Mesendoderm (in vitro differentiated cells): ENCODE measurements at regions not wholly inside any gene's neighbourhood (a gene's known extent, or its start where the extent isn't known, plus 50 kb on each side); places are given as distances from the start of the nearest gene placed in this dataset.

ENCODE experiments used
- DNase-seq: peaks from one replicate; pipeline ENCODE4 v3.0.0; 2013
- H2AK5ac ChIP-seq: 2 replicates; pipeline ENCODE4 v1.6.1; 2013; ENCODE audit warnings: low read length, inconsistent platforms
- H2BK120ac ChIP-seq: 2 replicates; pipeline ENCODE4 v1.6.1; 2013; ENCODE audit warnings: low read depth, mild to moderate bottlenecking, low read length, moderate library complexity, mixed read lengths
- H2BK15ac ChIP-seq: replicated peaks from 2 replicates; pipeline ENCODE4 v1.6.1; 2013; ENCODE audit warnings: low read depth, mild to moderate bottlenecking, moderate library complexity
- H2BK5ac ChIP-seq: 2 replicates; pipeline ENCODE4 v1.6.1; 2013; ENCODE audit warnings: low read length, inconsistent platforms
- H3K18ac ChIP-seq: 2 replicates; pipeline ENCODE4 v1.6.1; 2013; ENCODE audit warnings: mild to moderate bottlenecking, low read length, mixed read lengths
- H3K23ac ChIP-seq: one replicate; pipeline ENCODE4 v1.6.1; 2013; ENCODE audit warnings: low read length
- H3K27ac ChIP-seq: 2 replicates; pipeline ENCODE4 v1.5.1; 2013; ENCODE audit warnings: low read depth, mild to moderate bottlenecking, inconsistent platforms, low read length, moderate library complexity
- H3K27me3 ChIP-seq: 2 replicates; pipeline ENCODE4 v1.6.1; 2013; ENCODE audit warnings: low read length, control low read depth, mild to moderate bottlenecking, inconsistent platforms; ENCODE audit not compliant: insufficient read depth, poor library complexity
- H3K36me3 ChIP-seq: 2 replicates; pipeline ENCODE4 v1.6.1; 2013; ENCODE audit warnings: low read length, inconsistent platforms; ENCODE audit not compliant: control insufficient read depth, insufficient read depth
- H3K4ac ChIP-seq: one replicate; pipeline ENCODE4 v1.6.1; 2013; ENCODE audit warnings: low read depth, mild to moderate bottlenecking, low read length, moderate library complexity
- H3K4me1 ChIP-seq: 2 replicates; pipeline ENCODE4 v1.6.1; 2013; ENCODE audit warnings: low read depth, low read length, inconsistent platforms; ENCODE audit not compliant: control insufficient read depth
- H3K4me2 ChIP-seq: 2 replicates; pipeline ENCODE4 v1.6.1; 2013; ENCODE audit warnings: low read length
- H3K4me3 ChIP-seq: 2 replicates; pipeline ENCODE4 v1.5.1; 2013; ENCODE audit warnings: mild to moderate bottlenecking, low read length
- H3K56ac ChIP-seq: one replicate; pipeline ENCODE4 v1.6.1; 2013; ENCODE audit warnings: low read length
- H3K79me1 ChIP-seq: 2 replicates; pipeline ENCODE4 v1.6.1; 2013; ENCODE audit warnings: low read length, inconsistent platforms
- H3K79me2 ChIP-seq: 2 replicates; pipeline ENCODE4 v1.6.1; 2013; ENCODE audit warnings: mild to moderate bottlenecking, low read length; ENCODE audit not compliant: control insufficient read depth, insufficient read depth
- H3K9ac ChIP-seq: 2 replicates; pipeline ENCODE4 v1.6.1; 2013; ENCODE audit warnings: low read length, inconsistent platforms
- H4K5ac ChIP-seq: one replicate; pipeline ENCODE4 v1.6.1; 2013; ENCODE audit warnings: low read length
- H4K8ac ChIP-seq: one replicate; pipeline ENCODE4 v1.6.1; 2013; ENCODE audit warnings: low read depth, mild to moderate bottlenecking, control low read depth, low read length, moderate library complexity
- WGBS: extraction: QIAGEN DNeasy Blood & Tissue Kit; methylation state at CpG from one replicate; pipeline ENCODE4 v1.1.7; 2013; ENCODE audit warnings: low lambda C conversion rate, missing lambda C conversion rate; ENCODE audit not compliant: insufficient coverage; ENCODE audit errors: extremely low coverage; 5-methylcytosine and 5-hydroxymethylcytosine counted together

- DNase-seq = peak; percentile 76
- Histone ChIP-seq H3K18ac (no peak overlapping the region), H3K79me2 (no peaks in the 10 kb centered on the region), H3K4me2 (no peak overlapping the region), H3K23ac (no peak overlapping the region), H3K4me3 (no peak overlapping the region), H3K27me3 (no peaks in the 10 kb centered on the region), H3K27ac (no peak overlapping the region), H2BK5ac (no peak overlapping the region), H2BK15ac (no peak overlapping the region), H3K36me3 (no peaks in the 10 kb centered on the region), H3K79me1 (no peaks in the 10 kb centered on the region), H3K4me1 (no peaks in the 10 kb centered on the region), H4K8ac (no peak overlapping the region), H3K56ac (no peak overlapping the region), H4K5ac (no peak overlapping the region), H3K9ac (no peak overlapping the region), H2BK120ac (no peak overlapping the region), H2AK5ac (no peak overlapping the region), H3K4ac (no peak overlapping the region)
- WGBS = no CpG with 5 or more reads among the region's 2 CpGs
These were observed 205.1 kb upstream of the MAF start for GRCh38 chr16:79805621-79806020.

- Histone ChIP-seq H3K79me2 (no peaks in the 10 kb centered on the region), H4K8ac (no peak overlapping the region), H3K27ac (no peak overlapping the region), H3K4me1 (no peaks in the 10 kb centered on the region), H3K9ac (no peak overlapping the region), H3K23ac (no peak overlapping the region), H2BK120ac (no peak overlapping the region), H3K36me3 (no peaks in the 10 kb centered on the region), H2BK15ac (no peak overlapping the region), H3K27me3 (no peaks in the 10 kb centered on the region), H3K4me3 (no peak overlapping the region), H3K4ac (no peak overlapping the region), H3K18ac (no peak overlapping the region), H2AK5ac (no peak overlapping the region), H3K79me1 (no peaks in the 10 kb centered on the region), H3K56ac (no peak overlapping the region), H3K4me2 (no peak overlapping the region), H2BK5ac (no peak overlapping the region), H4K5ac (no peak overlapping the region)
- no CpG with 5 or more reads among the region's 5 CpGs for WGBS
- no peak for DNase-seq
These were observed 201.1 kb upstream of the MAF start for GRCh38 chr16:79801646-79802045.

- no peaks in the 10 kb centered on the region for H3K79me1 ChIP-seq
- H3K4me2 ChIP-seq = no peak overlapping the region
- no peak overlapping the region for H3K4me3 ChIP-seq
- no peaks in the 10 kb centered on the region for H3K27me3 ChIP-seq
- no peaks in the 10 kb centered on the region for H3K36me3 ChIP-seq
- H3K79me2 ChIP-seq = no peaks in the 10 kb centered on the region
- H3K18ac ChIP-seq = no peak overlapping the region
- no peak overlapping the region for H2BK5ac ChIP-seq
- no peak overlapping the region for H3K27ac ChIP-seq
- no peaks in the 10 kb centered on the region for H3K4me1 ChIP-seq
- WGBS = no CpG with 5 or more reads among the region's 3 CpGs
- DNase-seq = no peak
- no peak overlapping the region for H2AK5ac ChIP-seq
- H2BK15ac ChIP-seq = no peak overlapping the region
- H2BK120ac ChIP-seq = no peak overlapping the region
- no peak overlapping the region for H4K8ac ChIP-seq
- H3K23ac ChIP-seq = no peak overlapping the region
- H3K56ac ChIP-seq = no peak overlapping the region
- H3K4ac ChIP-seq = no peak overlapping the region
- no peak overlapping the region for H3K9ac ChIP-seq
- no peak overlapping the region for H4K5ac ChIP-seq
These were observed 199.6 kb upstream of the MAF start for GRCh38 chr16:79800016-79800608.

GRCh38 chr16:79798416-79799053, 198.0 kb upstream of the MAF start:
- Histone ChIP-seq H3K4me2 (no peak overlapping the region), H3K56ac (no peak overlapping the region), H3K9ac (no peak overlapping the region), H3K4me3 (no peak overlapping the region), H2BK15ac (no peak overlapping the region), H3K23ac (no peak overlapping the region), H3K27me3 (no peaks in the 10 kb centered on the region), H4K8ac (no peak overlapping the region), H3K79me1 (no peaks in the 10 kb centered on the region), H4K5ac (no peak overlapping the region), H2BK5ac (no peak overlapping the region), H3K27ac (no peak overlapping the region), H3K4ac (no peak overlapping the region), H3K4me1 (no peaks in the 10 kb centered on the region), H3K79me2 (no peaks in the 10 kb centered on the region), H2BK120ac (no peak overlapping the region), H3K36me3 (no peaks in the 10 kb centered on the region), H3K18ac (no peak overlapping the region), H2AK5ac (no peak overlapping the region)
- no CpG with 5 or more reads among the region's 2 CpGs for WGBS
- DNase-seq = no peak

GRCh38 chr16:79797486-79797885, 196.9 kb upstream of the MAF start:
- H3K27me3 ChIP-seq = no peaks in the 10 kb centered on the region

GRCh38 chr16:79795556-79795955, 195.0 kb upstream of the MAF start:
- Histone ChIP-seq H3K4me2 (no peak overlapping the region), H3K4me3 (no peak overlapping the region), H3K27me3 (no peaks in the 10 kb centered on the region), H3K4ac (no peak overlapping the region), H4K8ac (no peak overlapping the region), H2BK5ac (no peak overlapping the region), H3K56ac (no peak overlapping the region), H3K27ac (no peak overlapping the region), H2BK15ac (no peak overlapping the region), H3K18ac (no peak overlapping the region), H4K5ac (no peak overlapping the region), H3K4me1 (no peaks in the 10 kb centered on the region), H2AK5ac (no peak overlapping the region), H3K9ac (no peak overlapping the region), H3K36me3 (no peaks in the 10 kb centered on the region), H3K79me2 (no peaks in the 10 kb centered on the region), H3K23ac (no peak overlapping the region), H2BK120ac (no peak overlapping the region), H3K79me1 (no peaks in the 10 kb centered on the region)
- no CpG with 5 or more reads among the region's 4 CpGs for WGBS
- peak; percentile 68 for DNase-seq

More at GRCh38 chr16:79797486-79797885, 196.9 kb upstream of the MAF start:
- Histone ChIP-seq H3K56ac (no peak overlapping the region), H3K27ac (no peak overlapping the region), H3K23ac (no peak overlapping the region), H3K4me1 (no peaks in the 10 kb centered on the region), H2BK5ac (no peak overlapping the region), H4K5ac (no peak overlapping the region), H3K4ac (no peak overlapping the region), H3K4me3 (no peak overlapping the region), H2BK15ac (no peak overlapping the region), H4K8ac (no peak overlapping the region), H3K4me2 (no peak overlapping the region), H3K79me1 (no peaks in the 10 kb centered on the region), H2AK5ac (no peak overlapping the region), H3K36me3 (no peaks in the 10 kb centered on the region), H3K18ac (no peak overlapping the region), H3K9ac (no peak overlapping the region), H3K79me2 (no peaks in the 10 kb centered on the region), H2BK120ac (no peak overlapping the region)
- no CpG with 5 or more reads among the region's 8 CpGs for WGBS
- DNase-seq = no peak
